ENCODE measurements at regions not wholly inside any gene's neighbourhood (a gene's known extent, or its start where the extent isn't known, plus 50 kb on each side); places are given as distances from the start of the nearest gene placed in this dataset.
"Not testable (repeated sequence)": the region's sequence is repeated elsewhere in the genome, so short reads cannot be mapped to it uniquely, and the experiment has no call there.

DNA sequence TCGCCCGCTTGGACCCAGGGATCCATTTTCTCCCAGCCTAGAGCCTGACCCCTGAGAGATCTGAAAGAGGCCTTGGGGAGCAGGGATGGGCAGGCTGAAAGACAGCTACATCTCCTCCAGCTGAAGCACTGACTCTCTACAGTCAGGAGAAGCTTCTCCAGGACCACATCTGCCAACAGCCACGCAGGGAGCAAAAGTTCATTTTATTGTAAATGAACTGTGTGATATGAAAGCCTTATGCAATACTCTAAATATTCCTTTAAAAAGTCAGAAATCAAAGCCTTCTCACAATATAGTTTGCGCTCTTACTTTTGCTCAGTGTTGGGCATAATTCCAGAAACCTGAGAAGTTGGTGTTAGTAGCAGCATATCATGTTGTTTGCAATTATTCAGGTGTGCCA lies 428.9 kb upstream of the RAB6C start:
- ATAC-seq (ENCODE audit: low read depth): no peak
- H3K27ac ChIP-seq (ENCODE audit: poor library complexity, severe bottlenecking): no peak overlapping the region
- H3K36me3 ChIP-seq (ENCODE audit: low read depth): no peaks in the 10 kb centered on the region
- H3K27me3 ChIP-seq (ENCODE audit: insufficient read depth, poor library complexity, severe bottlenecking): peaks cover 4% of the 10 kb centered on the region
- no peak overlapping the region for H3K4me3 ChIP-seq (ENCODE audit: severe bottlenecking)
- no peaks in the 10 kb centered on the region for H3K9me3 ChIP-seq (ENCODE audit: severe bottlenecking)
- no peaks in the 10 kb centered on the region for H3K4me1 ChIP-seq (ENCODE audit: insufficient read depth, poor library complexity, severe bottlenecking)
- TF ChIP-seq, protein P1, sequence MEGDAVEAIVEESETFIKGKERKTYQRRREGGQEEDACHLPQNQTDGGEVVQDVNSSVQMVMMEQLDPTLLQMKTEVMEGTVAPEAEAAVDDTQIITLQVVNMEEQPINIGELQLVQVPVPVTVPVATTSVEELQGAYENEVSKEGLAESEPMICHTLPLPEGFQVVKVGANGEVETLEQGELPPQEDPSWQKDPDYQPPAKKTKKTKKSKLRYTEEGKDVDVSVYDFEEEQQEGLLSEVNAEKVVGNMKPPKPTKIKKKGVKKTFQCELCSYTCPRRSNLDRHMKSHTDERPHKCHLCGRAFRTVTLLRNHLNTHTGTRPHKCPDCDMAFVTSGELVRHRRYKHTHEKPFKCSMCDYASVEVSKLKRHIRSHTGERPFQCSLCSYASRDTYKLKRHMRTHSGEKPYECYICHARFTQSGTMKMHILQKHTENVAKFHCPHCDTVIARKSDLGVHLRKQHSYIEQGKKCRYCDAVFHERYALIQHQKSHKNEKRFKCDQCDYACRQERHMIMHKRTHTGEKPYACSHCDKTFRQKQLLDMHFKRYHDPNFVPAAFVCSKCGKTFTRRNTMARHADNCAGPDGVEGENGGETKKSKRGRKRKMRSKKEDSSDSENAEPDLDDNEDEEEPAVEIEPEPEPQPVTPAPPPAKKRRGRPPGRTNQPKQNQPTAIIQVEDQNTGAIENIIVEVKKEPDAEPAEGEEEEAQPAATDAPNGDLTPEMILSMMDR (IDR thresholded peaks at IDR 0.05; ENCODE audit: poor library complexity, severe bottlenecking): no peak
- DNase-seq (ENCODE audit: low spot score): no peak

DNA sequence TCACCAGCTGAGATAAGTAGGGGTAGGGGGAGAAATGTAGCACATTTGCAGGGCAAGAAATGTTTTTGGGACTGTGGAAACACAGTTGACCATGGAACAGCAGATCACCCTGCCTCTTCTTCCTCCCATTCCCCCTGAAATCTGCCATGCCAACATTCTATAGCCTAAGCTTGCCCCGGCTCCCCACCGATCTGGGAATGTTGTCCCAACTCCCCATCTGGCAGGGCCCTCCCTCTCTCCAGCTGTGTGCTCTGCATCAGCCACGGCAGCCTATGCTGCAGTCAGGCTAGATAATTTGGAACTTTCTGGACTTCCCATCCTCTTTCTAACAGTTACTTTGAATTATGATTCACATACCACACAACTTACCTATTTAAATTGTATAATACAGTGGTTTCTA lies 425.1 kb upstream of the RAB6C start:
- ATAC-seq (ENCODE audit: low read depth): no peak
- TF ChIP-seq, protein P1 (IDR thresholded peaks at IDR 0.05; ENCODE audit: poor library complexity, severe bottlenecking): no peak
- H3K36me3 ChIP-seq (ENCODE audit: low read depth): no peaks in the 10 kb centered on the region
- no peaks in the 10 kb centered on the region for H3K4me1 ChIP-seq (ENCODE audit: insufficient read depth, poor library complexity, severe bottlenecking)
- DNase-seq (ENCODE audit: low spot score): no peak
- no peaks in the 10 kb centered on the region for H3K9me3 ChIP-seq (ENCODE audit: severe bottlenecking)
- no peak overlapping the region for H3K4me3 ChIP-seq (ENCODE audit: severe bottlenecking)
- H3K27me3 ChIP-seq (ENCODE audit: insufficient read depth, poor library complexity, severe bottlenecking): no peaks in the 10 kb centered on the region
- no peak overlapping the region for H3K27ac ChIP-seq (ENCODE audit: poor library complexity, severe bottlenecking)

DNA sequence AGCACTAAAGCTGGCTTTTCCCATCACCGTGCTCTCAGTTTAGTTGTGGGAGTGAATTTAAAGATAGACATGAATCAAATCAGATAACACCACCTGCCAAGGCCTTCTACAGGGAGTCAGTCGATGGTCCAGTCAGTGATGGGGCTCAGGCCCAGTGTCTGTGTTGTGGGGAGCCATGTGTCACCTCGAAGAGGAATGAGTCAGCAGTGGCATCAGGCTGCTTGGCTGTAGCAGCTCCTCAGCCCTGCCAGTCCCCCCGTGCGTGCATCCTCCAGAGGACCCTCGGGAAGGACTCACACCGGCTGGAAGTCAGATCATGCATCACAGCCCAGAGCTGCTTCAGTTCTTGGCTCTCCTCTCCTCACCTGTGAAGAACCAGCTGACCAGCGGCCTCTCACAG lies 420.4 kb upstream of the RAB6C start:
- no peak for DNase-seq (ENCODE audit: low spot score)

DNA sequence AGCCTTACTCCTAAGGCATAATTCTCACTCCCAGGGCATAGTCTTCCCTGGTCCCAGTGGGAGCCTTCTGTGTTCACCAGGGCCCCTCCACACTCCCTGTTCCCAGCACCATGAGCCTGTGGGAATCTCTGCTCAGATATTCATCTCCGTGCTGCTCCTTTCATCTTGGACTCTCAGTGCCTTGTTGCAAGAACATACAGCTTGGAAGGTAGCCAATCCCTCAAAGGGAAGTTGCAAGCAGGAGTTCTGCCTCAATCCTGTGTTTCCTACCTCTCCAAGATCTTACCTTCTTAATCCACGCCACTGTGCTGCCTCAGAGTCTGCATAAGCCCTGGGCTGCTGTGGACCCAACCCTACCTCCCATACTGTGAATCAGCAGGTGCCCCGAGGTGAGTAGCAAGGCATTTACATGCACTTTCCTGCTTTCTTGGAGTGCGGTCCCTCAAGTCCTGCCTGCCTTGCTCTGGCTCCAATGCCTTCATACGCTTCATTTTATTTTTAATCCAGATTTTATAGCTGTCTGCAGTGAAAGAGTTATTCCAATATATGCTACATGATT lies 413.8 kb upstream of the RAB6C start:
- ATAC-seq (ENCODE audit: low read depth) (no peak), DNase-seq (ENCODE audit: low spot score) (no peak)
- Histone ChIP-seq H3K27ac (ENCODE audit: poor library complexity, severe bottlenecking) (no peak overlapping the region), H3K36me3 (ENCODE audit: low read depth) (no peaks in the 10 kb centered on the region), H3K27me3 (ENCODE audit: insufficient read depth, poor library complexity, severe bottlenecking) (no peaks in the 10 kb centered on the region), H3K4me1 (ENCODE audit: insufficient read depth, poor library complexity, severe bottlenecking) (no peaks in the 10 kb centered on the region), H3K9me3 (ENCODE audit: severe bottlenecking) (no peaks in the 10 kb centered on the region), H3K4me3 (ENCODE audit: severe bottlenecking) (no peak overlapping the region)
- TF ChIP-seq, protein P1 (IDR thresholded peaks at IDR 0.05; ENCODE audit: poor library complexity, severe bottlenecking): no peak

More for the DNA sequence above, 420.4 kb upstream of the RAB6C start:
- H3K27ac ChIP-seq (ENCODE audit: poor library complexity, severe bottlenecking): no peak overlapping the region
- H3K27me3 ChIP-seq (ENCODE audit: insufficient read depth, poor library complexity, severe bottlenecking): no peaks in the 10 kb centered on the region
- H3K9me3 ChIP-seq (ENCODE audit: severe bottlenecking): no peaks in the 10 kb centered on the region
- no peaks in the 10 kb centered on the region for H3K36me3 ChIP-seq (ENCODE audit: low read depth)
- H3K4me3 ChIP-seq (ENCODE audit: severe bottlenecking): no peak overlapping the region
- no peaks in the 10 kb centered on the region for H3K4me1 ChIP-seq (ENCODE audit: insufficient read depth, poor library complexity, severe bottlenecking)
- ATAC-seq (ENCODE audit: low read depth): no peak
- TF ChIP-seq, protein P1 (IDR thresholded peaks at IDR 0.05; ENCODE audit: poor library complexity, severe bottlenecking): no peak

DNA sequence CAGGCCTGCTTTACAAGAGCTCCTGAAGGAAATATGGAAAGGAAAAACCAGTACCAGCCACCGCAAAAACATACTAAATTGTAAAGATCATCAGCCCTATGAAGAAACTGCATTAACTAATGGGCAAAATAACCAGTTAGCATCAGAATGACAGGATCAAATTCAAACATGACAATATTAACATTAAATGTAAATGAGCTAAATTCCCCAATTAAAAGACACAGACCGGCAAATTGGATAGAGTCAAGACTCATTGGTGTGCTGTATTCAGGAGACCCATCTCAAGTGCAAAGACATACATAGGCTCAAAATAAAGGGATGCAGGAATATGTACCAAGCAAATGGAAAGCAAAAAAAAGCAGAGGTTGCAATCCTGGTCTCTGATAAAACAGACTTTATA lies 408.7 kb upstream of the RAB6C start:
- ATAC-seq (ENCODE audit: low read depth); H3K27ac ChIP-seq (ENCODE audit: poor library complexity, severe bottlenecking): not testable (repeated sequence)

More for the DNA sequence above, 408.7 kb upstream of the RAB6C start:
- H3K36me3 ChIP-seq (ENCODE audit: low read depth); H3K9me3 ChIP-seq (ENCODE audit: severe bottlenecking); H3K4me1 ChIP-seq (ENCODE audit: insufficient read depth, poor library complexity, severe bottlenecking); DNase-seq (ENCODE audit: low spot score); H3K4me3 ChIP-seq (ENCODE audit: severe bottlenecking); H3K27me3 ChIP-seq (ENCODE audit: insufficient read depth, poor library complexity, severe bottlenecking): not testable (repeated sequence)
